SJCRH30 (cell line): ENCODE measurements at regions not wholly inside any gene's neighbourhood (a gene's known extent, or its start where the extent isn't known, plus 50 kb on each side); places are given as distances from the start of the nearest gene placed in this dataset.

Experiments used
- DNase-seq, 2 experiments: peaks; one replicate each; pipeline ENCODE4 v3.0.0-alpha.2; 2015 to 2020
- H3K27ac ChIP-seq: fragments of 250-450 bp; sonication (Bioruptor Pico); 2 replicates; pipeline ENCODE4 v1.5.1; 2020; ENCODE audit warnings: mild to moderate bottlenecking, moderate library complexity
- H3K27me3 ChIP-seq: fragments of 250-450 bp; sonication (Bioruptor Pico); 2 replicates; pipeline ENCODE4 v1.5.1; 2020; ENCODE audit warnings: mild to moderate bottlenecking, moderate library complexity
- H3K36me3 ChIP-seq: fragments of 250-450 bp; sonication (Bioruptor Pico); 2 replicates; pipeline ENCODE4 v1.5.1; 2020; ENCODE audit warnings: mild to moderate bottlenecking, moderate library complexity
- H3K4me1 ChIP-seq: fragments of 250-450 bp; sonication (Bioruptor Pico); 2 replicates; pipeline ENCODE4 v1.5.1; 2020; ENCODE audit warnings: mild to moderate bottlenecking, moderate library complexity
- H3K4me3 ChIP-seq: fragments of 250-450 bp; sonication (Bioruptor Pico); 2 replicates; pipeline ENCODE4 v1.5.1; 2020; ENCODE audit warnings: mild to moderate bottlenecking, moderate library complexity
- H3K9me3 ChIP-seq: fragments of 250-450 bp; sonication (Bioruptor Pico); replicated peaks from 2 replicates; pipeline ENCODE4 v1.5.1; 2020; ENCODE audit warnings: mild to moderate bottlenecking, moderate library complexity

GRCh38 chr6:14462135-14462534, 344.6 kb downstream of the CD83 start:
- Histone ChIP-seq H3K27ac (no peak overlapping the region), H3K9me3 (no peaks in the 10 kb centered on the region), H3K4me1 (no peaks in the 10 kb centered on the region), H3K36me3 (no peaks in the 10 kb centered on the region), H3K27me3 (no peaks in the 10 kb centered on the region), H3K4me3 (no peak overlapping the region)
- no peak for DNase-seq

GRCh38 chr6:14462566-14462965, 345.0 kb downstream of the CD83 start:
- Histone ChIP-seq H3K36me3 (no peaks in the 10 kb centered on the region), H3K27ac (no peak overlapping the region), H3K27me3 (no peaks in the 10 kb centered on the region), H3K4me3 (no peak overlapping the region), H3K4me1 (no peaks in the 10 kb centered on the region), H3K9me3 (no peaks in the 10 kb centered on the region)
- DNase-seq = no peak

GRCh38 chr6:14463110-14463509, 345.5 kb downstream of the CD83 start:
- DNase-seq = no peak
- no peak overlapping the region for H3K4me3 ChIP-seq
- no peak overlapping the region for H3K27ac ChIP-seq
- no peaks in the 10 kb centered on the region for H3K9me3 ChIP-seq
- H3K36me3 ChIP-seq = no peaks in the 10 kb centered on the region
- no peaks in the 10 kb centered on the region for H3K4me1 ChIP-seq
- no peaks in the 10 kb centered on the region for H3K27me3 ChIP-seq

GRCh38 chr6:14464055-14464454, 346.5 kb downstream of the CD83 start:
- Histone ChIP-seq H3K4me1 (no peaks in the 10 kb centered on the region), H3K27ac (no peak overlapping the region), H3K27me3 (no peaks in the 10 kb centered on the region), H3K36me3 (no peaks in the 10 kb centered on the region), H3K4me3 (no peak overlapping the region), H3K9me3 (no peaks in the 10 kb centered on the region)
- DNase-seq = no peak

GRCh38 chr6:14464716-14465115, 347.1 kb downstream of the CD83 start:
- H3K36me3 ChIP-seq = no peaks in the 10 kb centered on the region
- H3K4me1 ChIP-seq = no peaks in the 10 kb centered on the region
- DNase-seq = no peak
- no peaks in the 10 kb centered on the region for H3K27me3 ChIP-seq
- no peaks in the 10 kb centered on the region for H3K9me3 ChIP-seq
- H3K4me3 ChIP-seq = no peak overlapping the region
- no peak overlapping the region for H3K27ac ChIP-seq

GRCh38 chr6:14466278-14466677, 348.7 kb downstream of the CD83 start:
- Histone ChIP-seq H3K4me1 (no peaks in the 10 kb centered on the region), H3K27ac (no peak overlapping the region), H3K27me3 (no peaks in the 10 kb centered on the region), H3K4me3 (no peak overlapping the region), H3K9me3 (no peaks in the 10 kb centered on the region), H3K36me3 (no peaks in the 10 kb centered on the region)
- no peak for DNase-seq

- Histone ChIP-seq H3K27ac (no peak overlapping the region), H3K27me3 (no peaks in the 10 kb centered on the region), H3K9me3 (no peaks in the 10 kb centered on the region), H3K4me3 (no peak overlapping the region), H3K4me1 (no peaks in the 10 kb centered on the region), H3K36me3 (no peaks in the 10 kb centered on the region)
- DNase-seq = no peak
Measured at GRCh38 chr6:14467591-14467990, 350.0 kb downstream of the CD83 start.

- Histone ChIP-seq H3K9me3 (no peaks in the 10 kb centered on the region), H3K36me3 (no peaks in the 10 kb centered on the region), H3K4me3 (no peak overlapping the region), H3K27ac (no peak overlapping the region), H3K4me1 (no peaks in the 10 kb centered on the region), H3K27me3 (no peaks in the 10 kb centered on the region)
- no peak for DNase-seq
Measured at GRCh38 chr6:14468647-14469321, 351.2 kb downstream of the CD83 start.

GRCh38 chr6:14470101-14470500, 352.5 kb downstream of the CD83 start:
- H3K36me3 ChIP-seq = no peaks in the 10 kb centered on the region
- H3K9me3 ChIP-seq = no peaks in the 10 kb centered on the region
- no peak overlapping the region for H3K27ac ChIP-seq
- no peak overlapping the region for H3K4me3 ChIP-seq
- no peaks in the 10 kb centered on the region for H3K4me1 ChIP-seq
- DNase-seq = no peak
- H3K27me3 ChIP-seq = no peaks in the 10 kb centered on the region

GRCh38 chr6:14470671-14471070, 353.1 kb downstream of the CD83 start:
- Histone ChIP-seq H3K36me3 (no peaks in the 10 kb centered on the region), H3K4me1 (no peaks in the 10 kb centered on the region), H3K27me3 (no peaks in the 10 kb centered on the region), H3K27ac (no peak overlapping the region), H3K9me3 (no peaks in the 10 kb centered on the region), H3K4me3 (no peak overlapping the region)
- DNase-seq = no peak

- Histone ChIP-seq H3K27ac (no peak overlapping the region), H3K36me3 (no peaks in the 10 kb centered on the region), H3K4me3 (no peak overlapping the region), H3K9me3 (no peaks in the 10 kb centered on the region), H3K27me3 (no peaks in the 10 kb centered on the region), H3K4me1 (no peaks in the 10 kb centered on the region)
- DNase-seq = no peak
Measured at GRCh38 chr6:14472255-14472985, 354.8 kb downstream of the CD83 start.

- H3K36me3 ChIP-seq = no peaks in the 10 kb centered on the region
- H3K9me3 ChIP-seq = no peaks in the 10 kb centered on the region
- H3K27ac ChIP-seq = no peak overlapping the region
- no peaks in the 10 kb centered on the region for H3K4me1 ChIP-seq
- no peaks in the 10 kb centered on the region for H3K27me3 ChIP-seq
- DNase-seq = peak in 1 of 2 experiments; percentile 1
- H3K4me3 ChIP-seq = no peak overlapping the region
Measured at GRCh38 chr6:14472986-14473337, 355.4 kb downstream of the CD83 start.

GRCh38 chr6:14474816-14475215, 357.2 kb downstream of the CD83 start:
- no peaks in the 10 kb centered on the region for H3K9me3 ChIP-seq
- DNase-seq = no peak

GRCh38 chr6:14475306-14475705, 357.7 kb downstream of the CD83 start:
- no peaks in the 10 kb centered on the region for H3K27me3 ChIP-seq
- no peaks in the 10 kb centered on the region for H3K4me1 ChIP-seq
- no peaks in the 10 kb centered on the region for H3K36me3 ChIP-seq
- H3K9me3 ChIP-seq = no peaks in the 10 kb centered on the region
- no peak for DNase-seq
- H3K27ac ChIP-seq = no peak overlapping the region
- H3K4me3 ChIP-seq = no peak overlapping the region

More at GRCh38 chr6:14474816-14475215, 357.2 kb downstream of the CD83 start:
- Histone ChIP-seq H3K4me3 (no peak overlapping the region), H3K27ac (no peak overlapping the region), H3K36me3 (no peaks in the 10 kb centered on the region), H3K4me1 (no peaks in the 10 kb centered on the region), H3K27me3 (no peaks in the 10 kb centered on the region)

- Histone ChIP-seq H3K36me3 (no peaks in the 10 kb centered on the region), H3K27ac (no peak overlapping the region), H3K27me3 (no peaks in the 10 kb centered on the region), H3K4me1 (no peaks in the 10 kb centered on the region), H3K4me3 (no peak overlapping the region), H3K9me3 (no peaks in the 10 kb centered on the region)
- DNase-seq = no peak
Measured at GRCh38 chr6:14476793-14477531, 359.4 kb downstream of the CD83 start.
